Activated T-cell treated with anti-CD3 and anti-CD28 coated beads, Interleukin-2, amount 50 U/mL, for 72 hours (primary cell): ENCODE measurements at regions not wholly inside any gene's neighbourhood (a gene's known extent, or its start where the extent isn't known, plus 50 kb on each side); places are given as distances from the start of the nearest gene placed in this dataset.
"Not testable (repeated sequence)": the region's sequence is repeated elsewhere in the genome, so short reads cannot be mapped to it uniquely, and the experiment has no call there.

Source experiments
- ATAC-seq, 2 donors: fragments of 150-1000 bp; cut with Tn5 transposase; replicated peaks in 1 of 2; 2 replicates each; pipeline ENCODE4 v1.10.0; 2021; ENCODE audit warnings: moderate library complexity in 2 of 2, mild to moderate bottlenecking in 1 of 2
- DNase-seq, 2 donors: peaks; one replicate each; pipeline ENCODE4 v3.0.0; 2021 to 2022; ENCODE audit warnings: mixed read lengths in 1 of 2
- H3K27ac Mint-ChIP-seq: one replicate; pipeline ENCODE4 v1.8.0; 2022; ENCODE audit warnings: mild to moderate bottlenecking, moderate library complexity, mixed read lengths
- H3K27me3 Mint-ChIP-seq: one replicate; pipeline ENCODE4 v1.8.0; 2022; ENCODE audit warnings: low read depth, mixed read lengths
- H3K36me3 Mint-ChIP-seq, 2 donors: one replicate each; pipeline ENCODE4 v1.8.0; 2022; ENCODE audit warnings: mixed read lengths in 2 of 2, mild to moderate bottlenecking in 1 of 2; ENCODE audit not compliant: insufficient read depth in 2 of 2
- H3K4me1 Mint-ChIP-seq: one replicate; pipeline ENCODE4 v1.8.0; 2022; ENCODE audit warnings: low read depth, mixed read lengths
- H3K4me3 Mint-ChIP-seq, 2 donors: one replicate each; pipeline ENCODE4 v1.8.0; 2022; ENCODE audit warnings: mild to moderate bottlenecking in 2 of 2, mixed read lengths in 2 of 2, moderate library complexity in 2 of 2
- H3K9me3 Mint-ChIP-seq, 2 donors: one replicate each; pipeline ENCODE4 v1.8.0; 2022; ENCODE audit warnings: mixed read lengths in 2 of 2

GRCh38 chr13:87459419-87459818 is 211.8 kb upstream of the SLITRK5 start:
- no peak for ATAC-seq

DNA sequence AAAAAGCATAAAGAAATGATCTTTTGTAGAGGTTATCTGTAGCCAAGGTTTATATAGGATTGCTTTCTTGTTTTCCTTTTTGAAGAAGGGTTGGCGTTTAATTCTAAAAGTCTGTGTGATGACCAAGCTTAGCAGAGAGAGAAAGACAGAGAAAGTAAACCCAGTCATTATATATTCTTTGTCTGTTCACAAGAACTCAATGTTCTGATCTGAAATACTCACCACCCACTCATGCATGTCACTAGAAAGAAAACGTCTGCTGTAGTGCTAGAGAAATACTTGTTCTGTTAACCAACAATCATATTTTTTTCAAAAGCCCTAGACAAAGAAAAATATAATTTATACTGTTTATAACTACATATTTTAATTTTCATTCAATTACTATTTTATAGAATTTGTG is 173.7 kb upstream of the SLITRK5 start:
- no peaks in the 10 kb centered on the region for H3K27me3 Mint-ChIP-seq
- H3K36me3 Mint-ChIP-seq = no peaks in the 10 kb centered on the region
- no peak overlapping the region for H3K4me3 Mint-ChIP-seq
- H3K9me3 Mint-ChIP-seq = peaks cover 3 to 7% of the 10 kb centered on the region in 2 donors
- DNase-seq = no peak
- no peak overlapping the region for H3K27ac Mint-ChIP-seq
- no peaks in the 10 kb centered on the region for H3K4me1 Mint-ChIP-seq
- ATAC-seq = no peak

More at GRCh38 chr13:87459419-87459818, 211.8 kb upstream of the SLITRK5 start:
- Mint-ChIP-seq H3K9me3 (peaks cover 2 to 4% of the 10 kb centered on the region in 2 donors), H3K36me3 (no peaks in the 10 kb centered on the region), H3K4me3 (no peak overlapping the region), H3K27me3 (no peaks in the 10 kb centered on the region), H3K27ac (no peak overlapping the region), H3K4me1 (no peaks in the 10 kb centered on the region)
- no peak for DNase-seq

DNA sequence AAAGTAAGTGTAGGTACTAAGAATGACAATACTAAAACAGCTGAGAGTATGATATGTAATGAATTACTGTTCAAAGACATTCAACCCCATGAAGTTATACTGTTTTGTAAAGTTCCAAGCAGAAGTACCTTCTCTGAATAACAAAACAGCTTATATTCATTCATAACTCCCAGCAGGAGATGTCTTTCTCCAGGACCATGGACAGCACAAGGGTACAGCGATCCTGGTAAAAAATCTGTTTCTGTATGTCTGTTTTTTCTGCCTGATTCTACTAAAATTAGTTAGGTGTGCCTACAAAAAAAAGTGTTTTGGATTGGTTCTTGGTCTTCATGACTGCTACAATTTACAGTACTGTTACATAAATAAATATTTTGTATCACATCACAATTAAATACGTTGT is 172.5 kb upstream of the SLITRK5 start:
- peaks cover 3 to 7% of the 10 kb centered on the region in 2 donors for H3K9me3 Mint-ChIP-seq
- no peaks in the 10 kb centered on the region for H3K36me3 Mint-ChIP-seq
- no peak overlapping the region for H3K4me3 Mint-ChIP-seq
- ATAC-seq (no peak), DNase-seq (no peak)
- no peaks in the 10 kb centered on the region for H3K27me3 Mint-ChIP-seq
- no peak overlapping the region for H3K27ac Mint-ChIP-seq
- H3K4me1 Mint-ChIP-seq = no peaks in the 10 kb centered on the region

DNA sequence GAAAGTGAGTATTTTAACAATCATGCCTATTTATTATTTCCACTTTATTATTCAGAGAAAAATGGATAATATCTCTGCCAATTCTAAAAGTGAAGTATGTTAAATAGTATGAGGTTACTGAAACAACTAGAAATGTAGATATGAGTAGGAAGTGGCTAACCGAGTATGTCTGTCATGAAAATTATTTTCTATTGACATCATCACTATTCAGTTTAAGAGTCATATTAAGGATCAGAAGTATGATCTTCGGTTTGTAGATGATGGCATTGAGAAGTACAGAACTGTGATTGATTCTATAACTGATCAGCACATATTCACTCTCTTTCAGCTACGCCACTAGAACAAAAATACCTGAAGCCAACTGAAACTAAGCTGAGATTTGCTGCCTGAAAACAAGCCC is 146.4 kb upstream of the SLITRK5 start:
- ATAC-seq = no peak

DNA sequence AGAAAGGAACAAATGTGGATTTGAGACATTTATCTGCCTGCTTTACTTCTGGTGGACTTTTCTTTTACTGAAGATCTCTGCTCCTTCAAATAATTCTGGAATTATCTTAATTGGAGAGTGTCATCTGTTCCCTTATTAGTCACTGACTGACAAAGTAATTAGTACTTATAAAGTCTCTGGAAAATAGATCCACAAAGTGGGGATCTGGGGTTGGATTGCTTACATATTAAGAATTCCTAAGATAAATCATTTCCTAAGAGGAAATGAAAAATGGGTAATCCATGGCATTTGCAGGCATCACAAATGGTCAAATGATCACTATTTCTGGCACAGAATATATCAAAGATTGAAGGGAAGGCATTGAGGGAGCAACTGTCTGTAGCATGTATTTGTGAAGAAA is 137.4 kb upstream of the SLITRK5 start:
- Mint-ChIP-seq H3K9me3 (peaks cover 8 to 14% of the 10 kb centered on the region in 2 donors), H3K36me3 (no peaks in the 10 kb centered on the region), H3K4me3 (no peak overlapping the region), H3K27ac (no peak overlapping the region), H3K27me3 (no peaks in the 10 kb centered on the region), H3K4me1 (no peaks in the 10 kb centered on the region)
- no peak for ATAC-seq
- DNase-seq = no peak

More for the DNA sequence above, 146.4 kb upstream of the SLITRK5 start:
- Mint-ChIP-seq H3K36me3 (no peaks in the 10 kb centered on the region), H3K27ac (no peak overlapping the region), H3K9me3 (peaks cover 6% of the 10 kb centered on the region in 2 donors), H3K4me3 (no peak overlapping the region), H3K27me3 (no peaks in the 10 kb centered on the region), H3K4me1 (no peaks in the 10 kb centered on the region)
- DNase-seq = no peak

DNA sequence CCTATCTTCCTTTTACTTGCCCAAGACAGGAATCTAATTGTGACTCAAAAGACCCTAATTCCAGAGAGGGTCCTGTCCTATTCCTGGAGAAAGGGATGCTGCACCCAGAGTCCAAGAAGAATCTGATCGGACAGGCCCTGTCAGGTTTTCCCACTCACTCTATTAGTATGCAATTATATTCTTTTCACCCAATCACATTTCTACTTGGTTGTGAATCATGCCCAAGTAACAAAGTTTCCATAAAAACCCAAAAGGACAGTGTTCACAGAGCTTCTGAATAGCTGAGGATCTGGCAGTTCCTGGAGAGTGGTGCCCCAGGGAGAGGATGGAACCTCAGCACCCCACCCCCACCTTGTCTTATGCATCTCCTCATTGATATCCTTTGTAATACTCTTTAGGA is 135.3 kb upstream of the SLITRK5 start:
- H3K27ac Mint-ChIP-seq = no peak overlapping the region
- no peaks in the 10 kb centered on the region for H3K4me1 Mint-ChIP-seq
- H3K27me3 Mint-ChIP-seq = no peaks in the 10 kb centered on the region
- DNase-seq (no peak), ATAC-seq (no peak)
- H3K9me3 Mint-ChIP-seq = peaks cover 6 to 11% of the 10 kb centered on the region in 2 donors
- H3K4me3 Mint-ChIP-seq = no peak overlapping the region
- no peaks in the 10 kb centered on the region for H3K36me3 Mint-ChIP-seq

DNA sequence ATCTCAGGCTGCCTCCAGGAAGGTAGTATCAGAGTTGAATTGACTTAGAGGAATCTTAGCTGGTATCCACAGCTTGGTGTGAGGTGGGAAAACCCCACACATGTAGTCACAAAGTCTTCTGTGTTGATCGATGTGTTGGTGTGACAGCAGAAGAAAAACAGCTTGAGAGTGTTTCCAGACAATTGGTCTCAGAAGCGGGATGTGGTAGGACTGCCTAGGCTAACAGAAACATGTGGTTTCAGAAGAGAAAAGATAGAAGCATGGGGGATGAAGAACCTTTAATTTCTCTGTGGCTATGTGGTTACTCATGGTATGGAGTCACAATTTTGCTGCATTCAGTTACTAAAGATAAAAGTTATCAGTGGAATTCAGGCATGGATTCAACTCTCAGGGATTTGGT is 134.7 kb upstream of the SLITRK5 start:
- DNase-seq = no peak
- Mint-ChIP-seq H3K27me3 (no peaks in the 10 kb centered on the region), H3K9me3 (peaks cover 6 to 9% of the 10 kb centered on the region in 2 donors), H3K36me3 (no peaks in the 10 kb centered on the region), H3K4me3 (no peak overlapping the region), H3K27ac (no peak overlapping the region), H3K4me1 (no peaks in the 10 kb centered on the region)
- no peak for ATAC-seq

DNA sequence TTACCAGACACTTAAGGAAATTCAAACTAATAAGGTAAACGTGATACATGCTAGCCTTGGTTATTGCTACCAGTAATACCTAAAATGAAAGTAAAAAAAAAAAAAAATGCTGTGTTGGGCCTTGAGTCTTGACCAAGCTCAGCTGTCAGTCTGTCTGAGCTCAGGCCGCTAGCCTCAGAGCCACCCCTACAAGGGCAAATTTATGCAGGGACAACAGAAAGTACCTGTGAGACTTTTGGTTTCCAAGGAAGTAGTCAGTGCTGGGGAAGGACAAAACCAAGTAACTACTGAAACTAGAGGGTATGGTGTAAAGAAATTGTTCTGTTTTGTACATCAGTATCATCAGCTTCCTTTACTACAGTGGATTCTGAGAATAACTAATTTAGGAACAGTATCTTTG is 134.3 kb upstream of the SLITRK5 start:
- Mint-ChIP-seq H3K4me3 (no peak overlapping the region), H3K36me3 (no peaks in the 10 kb centered on the region), H3K4me1 (no peaks in the 10 kb centered on the region), H3K27ac (no peak overlapping the region), H3K9me3 (peaks cover 6 to 9% of the 10 kb centered on the region in 2 donors), H3K27me3 (no peaks in the 10 kb centered on the region)
- ATAC-seq = no peak
- DNase-seq = no peak

GRCh38 chr13:87537951-87538350 is 133.2 kb upstream of the SLITRK5 start:
- Mint-ChIP-seq H3K36me3 (no peaks in the 10 kb centered on the region), H3K9me3 (peaks cover 6 to 9% of the 10 kb centered on the region in 2 donors), H3K4me1 (no peaks in the 10 kb centered on the region), H3K27ac (no peak overlapping the region), H3K27me3 (no peaks in the 10 kb centered on the region), H3K4me3 (no peak overlapping the region)
- no peak for DNase-seq
- ATAC-seq = no peak

GRCh38 chr13:87538366-87539052 is 132.7 kb upstream of the SLITRK5 start:
- no peak for DNase-seq
- Mint-ChIP-seq H3K27ac (no peak overlapping the region), H3K27me3 (no peaks in the 10 kb centered on the region), H3K4me3 (no peak overlapping the region), H3K9me3 (peaks cover 6 to 8% of the 10 kb centered on the region in 2 donors), H3K4me1 (no peaks in the 10 kb centered on the region), H3K36me3 (no peaks in the 10 kb centered on the region)
- no peak for ATAC-seq

DNA sequence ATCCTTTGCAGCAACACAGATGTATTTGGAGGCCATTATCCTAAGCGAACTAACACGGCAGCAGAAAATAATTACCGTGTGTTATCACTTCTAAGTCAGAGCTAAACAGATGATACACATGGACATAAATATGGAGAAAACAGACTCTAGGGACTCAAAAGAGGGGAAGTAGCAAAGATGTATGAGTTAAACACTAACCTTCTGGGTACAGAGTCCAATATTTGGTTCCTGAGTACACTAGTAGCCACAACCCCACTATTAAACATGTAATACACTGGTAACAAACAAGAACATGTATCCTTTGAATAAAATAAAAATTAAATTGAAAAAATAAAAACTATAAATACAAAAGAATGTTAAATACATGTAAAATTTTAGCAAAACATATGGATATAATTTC is 118.0 kb upstream of the SLITRK5 start:
- ATAC-seq (no peak), DNase-seq (no peak)
- no peak overlapping the region for H3K27ac Mint-ChIP-seq
- peaks cover 0 to 4% of the 10 kb centered on the region in 2 donors for H3K9me3 Mint-ChIP-seq
- H3K36me3 Mint-ChIP-seq = no peaks in the 10 kb centered on the region
- H3K4me3 Mint-ChIP-seq = no peak overlapping the region
- no peaks in the 10 kb centered on the region for H3K4me1 Mint-ChIP-seq
- H3K27me3 Mint-ChIP-seq = no peaks in the 10 kb centered on the region

- Mint-ChIP-seq H3K27ac (no peak overlapping the region), H3K36me3 (no peaks in the 10 kb centered on the region), H3K9me3 (peaks cover 0 to 4% of the 10 kb centered on the region in 2 donors), H3K4me3 (no peak overlapping the region), H3K4me1 (no peaks in the 10 kb centered on the region), H3K27me3 (no peaks in the 10 kb centered on the region)
- no peak for DNase-seq
- ATAC-seq = no peak
Observed at GRCh38 chr13:87554045-87554444, 117.1 kb upstream of the SLITRK5 start.

GRCh38 chr13:87557788-87558187 is 113.4 kb upstream of the SLITRK5 start:
- no peaks in the 10 kb centered on the region for H3K4me1 Mint-ChIP-seq
- ATAC-seq = no peak
- H3K4me3 Mint-ChIP-seq = no peak overlapping the region
- H3K9me3 Mint-ChIP-seq = peaks cover 0 to 11% of the 10 kb centered on the region in 2 donors
- DNase-seq = no peak
- no peak overlapping the region for H3K27ac Mint-ChIP-seq
- H3K36me3 Mint-ChIP-seq = no peaks in the 10 kb centered on the region
- H3K27me3 Mint-ChIP-seq = no peaks in the 10 kb centered on the region

DNA sequence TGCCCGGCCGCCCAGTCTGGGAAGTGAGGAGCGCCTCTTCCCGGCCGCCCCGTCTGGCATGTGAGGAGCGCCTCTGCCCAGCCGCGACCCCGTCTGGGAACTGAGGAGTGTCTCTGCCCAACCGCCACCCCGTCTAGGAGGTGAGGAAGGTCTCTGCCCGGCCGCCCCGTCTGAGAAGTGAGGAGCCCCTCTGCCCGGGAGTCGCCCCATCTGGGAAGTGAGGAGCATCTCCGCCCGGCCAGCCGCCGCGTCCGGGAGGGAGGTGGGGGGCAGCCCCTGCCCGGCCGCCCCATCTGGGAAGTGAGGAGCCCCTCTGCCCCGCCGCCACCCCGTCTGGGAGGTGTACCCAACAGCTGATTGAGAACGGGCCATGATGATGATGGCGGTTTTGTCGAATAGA is 109.6 kb upstream of the SLITRK5 start:
- H3K27me3 Mint-ChIP-seq, H3K4me1 Mint-ChIP-seq, H3K4me3 Mint-ChIP-seq, ATAC-seq, H3K36me3 Mint-ChIP-seq, DNase-seq, H3K27ac Mint-ChIP-seq: not testable (repeated sequence)
- H3K9me3 Mint-ChIP-seq = peaks cover 9 to 15% of the 10 kb centered on the region in 2 donors
